ENCODE measurements at regions not wholly inside any gene's neighbourhood (a gene's known extent, or its start where the extent isn't known, plus 50 kb on each side); places are given as distances from the start of the nearest gene placed in this dataset.
"Not testable (repeated sequence)": the region's sequence is repeated elsewhere in the genome, so short reads cannot be mapped to it uniquely, and the experiment has no call there.

GRCh38 chr16:13378151-13378550 is 476.8 kb downstream of the SHISA9 start:
- intact Hi-C loops (cut with DNase I) = no loop called here
- Histone ChIP-seq H3K36me3 (no peaks in the 10 kb centered on the region), H3K9me3 (peaks cover 0 to 5% of the 10 kb centered on the region in 2 donors), H3K27ac (no peak overlapping the region), H3K4me3 (no peak overlapping the region), H3K27me3 (no peaks in the 10 kb centered on the region), H3K4me1 (no peaks in the 10 kb centered on the region)
- no peak for DNase-seq (ENCODE audit: low spot score in 2 of 2)
- no peak for TF ChIP-seq CTCF (IDR thresholded peaks at IDR 0.05)

- no peak for TF ChIP-seq CTCF (IDR thresholded peaks at IDR 0.05)
- peaks cover 0 to 5% of the 10 kb centered on the region in 2 donors for H3K9me3 ChIP-seq
- H3K4me1 ChIP-seq = no peaks in the 10 kb centered on the region
- H3K36me3 ChIP-seq = no peaks in the 10 kb centered on the region
- no peak overlapping the region for H3K27ac ChIP-seq
- H3K4me3 ChIP-seq = no peak overlapping the region
- intact Hi-C loops (cut with DNase I) = no loop called here
- no peak for DNase-seq (ENCODE audit: low spot score in 2 of 2)
- no peaks in the 10 kb centered on the region for H3K27me3 ChIP-seq
These were observed 477.9 kb downstream of the SHISA9 start for GRCh38 chr16:13379266-13379665.

- intact Hi-C loops (cut with DNase I); H3K27me3 ChIP-seq; H3K36me3 ChIP-seq; H3K4me1 ChIP-seq; H3K27ac ChIP-seq; DNase-seq (ENCODE audit: low spot score in 2 of 2); H3K4me3 ChIP-seq: not testable (repeated sequence)
- peaks cover 6 to 22% of the 10 kb centered on the region in 2 donors for H3K9me3 ChIP-seq
These were observed 484.0 kb downstream of the SHISA9 start for GRCh38 chr16:13385156-13386040.

- DNase-seq (ENCODE audit: low spot score in 2 of 2) = no peak
- Histone ChIP-seq H3K4me1 (no peaks in the 10 kb centered on the region), H3K4me3 (no peak overlapping the region), H3K27ac (no peak overlapping the region), H3K9me3 (peaks cover 0 to 12% of the 10 kb centered on the region in 2 donors), H3K27me3 (no peaks in the 10 kb centered on the region), H3K36me3 (no peaks in the 10 kb centered on the region)
- TF ChIP-seq CTCF (IDR thresholded peaks at IDR 0.05) = no peak
- intact Hi-C loops (cut with DNase I) = no loop called here
These were observed 488.9 kb downstream of the SHISA9 start for GRCh38 chr16:13390093-13390985.

- H3K4me3 ChIP-seq = no peak overlapping the region
- H3K4me1 ChIP-seq = no peaks in the 10 kb centered on the region
- H3K27me3 ChIP-seq = no peaks in the 10 kb centered on the region
- DNase-seq (ENCODE audit: low spot score in 2 of 2) = no peak
- no peak for TF ChIP-seq CTCF (IDR thresholded peaks at IDR 0.05)
- H3K36me3 ChIP-seq = no peaks in the 10 kb centered on the region
- no peak overlapping the region for H3K27ac ChIP-seq
- peaks cover 0 to 6% of the 10 kb centered on the region in 2 donors for H3K9me3 ChIP-seq
- intact Hi-C loops (cut with DNase I) = no loop called here
These were observed 489.5 kb downstream of the SHISA9 start for GRCh38 chr16:13390986-13391305.

- Histone ChIP-seq H3K4me1 (no peaks in the 10 kb centered on the region), H3K9me3 (peaks cover 0 to 2% of the 10 kb centered on the region in 2 donors), H3K27ac (no peak overlapping the region), H3K27me3 (no peaks in the 10 kb centered on the region), H3K36me3 (no peaks in the 10 kb centered on the region), H3K4me3 (no peak overlapping the region)
- intact Hi-C loops (cut with DNase I) = no loop called here
- TF ChIP-seq CTCF (IDR thresholded peaks at IDR 0.05) = no peak
- DNase-seq (ENCODE audit: low spot score in 2 of 2) = no peak
These were observed 489.9 kb downstream of the SHISA9 start for GRCh38 chr16:13391337-13391736.

Measured in ascending aorta (tissue), 2 donors.